ENCODE measurements at regions not wholly inside any gene's neighbourhood (a gene's known extent, or its start where the extent isn't known, plus 50 kb on each side); places are given as distances from the start of the nearest gene placed in this dataset.
"Not testable (repeated sequence)": the region's sequence is repeated elsewhere in the genome, so short reads cannot be mapped to it uniquely, and the experiment has no call there.

GRCh38 chr21:34272321-34272720 lies 91.5 kb upstream of the KCNE2 start:
- Histone ChIP-seq H3K27ac (ENCODE audit: low read length) (no peak overlapping the region), H3K4me3 (ENCODE audit: low read length) (no peak overlapping the region), H3K4me1 (ENCODE audit: control insufficient read depth, insufficient read depth, low read length) (no peaks in the 10 kb centered on the region), H3K9me3 (ENCODE audit: control insufficient read depth, low read length) (no peaks in the 10 kb centered on the region), H3K27me3 (ENCODE audit: control insufficient read depth, insufficient read depth) (no peaks in the 10 kb centered on the region)
- no peak for ATAC-seq
- intact Hi-C loops (cut with DNase I) = no loop called here
- DNase-seq = no peak
- WGBS = 85% methylated on average over 5 of the region's 5 CpGs

DNA sequence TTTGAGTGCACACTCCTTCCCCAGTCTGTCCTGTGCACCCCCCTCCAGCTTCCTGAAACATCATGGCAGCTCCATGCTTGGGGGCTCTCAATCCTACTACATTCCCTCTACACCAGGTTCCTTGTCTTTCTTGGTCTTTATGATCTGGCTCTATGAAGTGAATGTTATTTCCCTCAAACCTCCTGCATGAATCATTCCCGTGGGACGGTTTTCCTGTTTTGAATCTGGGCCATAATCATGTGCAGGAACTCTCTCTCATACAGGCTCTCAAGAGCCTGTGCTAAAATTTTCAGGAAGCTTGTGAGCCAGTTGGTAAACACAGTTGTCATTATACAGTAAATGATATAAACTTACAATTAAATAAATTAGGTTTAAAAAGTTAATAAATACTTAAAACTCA lies 89.8 kb upstream of the KCNE2 start:
- intact Hi-C loops (cut with DNase I) = no loop called here
- no peak for ATAC-seq
- H3K4me3 ChIP-seq (ENCODE audit: low read length) = no peak overlapping the region
- H3K27me3 ChIP-seq (ENCODE audit: control insufficient read depth, insufficient read depth) = no peaks in the 10 kb centered on the region
- H3K27ac ChIP-seq (ENCODE audit: low read length) = no peak overlapping the region
- WGBS = 51% methylated on average over 2 of the region's 2 CpGs
- no peaks in the 10 kb centered on the region for H3K4me1 ChIP-seq (ENCODE audit: control insufficient read depth, insufficient read depth, low read length)
- no peak for DNase-seq
- H3K9me3 ChIP-seq (ENCODE audit: control insufficient read depth, low read length) = no peaks in the 10 kb centered on the region

GRCh38 chr21:34276711-34277425 lies 86.9 kb upstream of the KCNE2 start:
- Histone ChIP-seq H3K4me3 (ENCODE audit: low read length) (no peak overlapping the region), H3K9me3 (ENCODE audit: control insufficient read depth, low read length) (no peaks in the 10 kb centered on the region), H3K27me3 (ENCODE audit: control insufficient read depth, insufficient read depth) (no peaks in the 10 kb centered on the region), H3K27ac (ENCODE audit: low read length) (no peak overlapping the region), H3K4me1 (ENCODE audit: control insufficient read depth, insufficient read depth, low read length) (peaks cover 3% of the 10 kb centered on the region)
- 65% methylated on average over 5 of the region's 5 CpGs for WGBS
- intact Hi-C loops (cut with DNase I) = no loop called here
- ATAC-seq (no peak), DNase-seq (no peak)

DNA sequence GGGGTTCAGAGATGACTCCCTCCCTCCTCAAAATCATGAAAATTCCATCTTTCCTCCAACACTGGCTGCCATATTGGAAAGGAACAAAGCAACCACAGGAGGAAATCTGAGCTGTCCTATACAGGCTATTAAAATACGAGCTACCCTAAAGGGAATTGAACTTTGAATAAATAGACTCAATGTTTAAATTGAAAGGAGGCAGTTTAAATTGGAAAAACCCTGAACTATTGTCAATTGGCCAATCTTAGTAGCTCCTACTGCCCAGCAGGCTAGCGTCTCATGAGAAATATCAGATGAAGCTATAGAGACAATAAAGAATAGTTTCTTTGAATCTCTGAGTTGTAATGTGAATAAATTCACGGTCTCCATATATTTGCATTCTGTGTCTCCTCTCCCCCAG lies 85.4 kb upstream of the KCNE2 start:
- DNase-seq (no peak), ATAC-seq (no peak)
- Histone ChIP-seq H3K9me3 (ENCODE audit: control insufficient read depth, low read length) (no peaks in the 10 kb centered on the region), H3K4me1 (ENCODE audit: control insufficient read depth, insufficient read depth, low read length) (peaks cover 3% of the 10 kb centered on the region), H3K27ac (ENCODE audit: low read length) (no peak overlapping the region), H3K27me3 (ENCODE audit: control insufficient read depth, insufficient read depth) (no peaks in the 10 kb centered on the region), H3K4me3 (ENCODE audit: low read length) (no peak overlapping the region)
- 93% methylated on average over 3 of the region's 3 CpGs for WGBS
- intact Hi-C loops (cut with DNase I) = no loop called here

GRCh38 chr21:34279285-34279684 lies 84.5 kb upstream of the KCNE2 start:
- 77% methylated on average over 6 of the region's 6 CpGs for whole genome bisulfite sequencing
- no peaks in the 10 kb centered on the region for H3K9me3 ChIP-seq (ENCODE audit: control insufficient read depth, low read length)
- intact Hi-C loops (cut with DNase I) = no loop called here

DNA sequence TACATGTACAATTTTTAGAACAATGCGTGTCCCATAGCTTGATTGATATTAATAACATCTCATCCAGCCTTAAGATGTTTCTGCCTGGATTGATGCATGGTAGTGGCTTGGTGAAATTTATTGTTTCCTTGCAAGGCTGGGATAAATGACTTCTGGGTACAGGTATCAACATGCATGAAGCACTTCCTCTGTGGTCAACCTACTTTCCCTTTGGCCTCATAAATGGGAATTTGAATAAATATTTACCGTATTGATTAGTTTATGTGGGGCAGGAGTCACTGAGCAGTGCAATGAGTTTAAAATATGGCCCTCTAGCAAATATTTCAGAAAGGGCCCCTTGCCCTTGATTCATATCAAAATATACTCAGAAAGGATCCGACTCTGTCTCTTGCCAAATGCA lies 83.9 kb upstream of the KCNE2 start:
- no peaks in the 10 kb centered on the region for H3K27me3 ChIP-seq (ENCODE audit: control insufficient read depth, insufficient read depth)
- no peaks in the 10 kb centered on the region for H3K9me3 ChIP-seq (ENCODE audit: control insufficient read depth, low read length)
- no peak for DNase-seq
- intact Hi-C loops (cut with DNase I) = no loop called here
- no peak overlapping the region for H3K4me3 ChIP-seq (ENCODE audit: low read length)
- H3K4me1 ChIP-seq (ENCODE audit: control insufficient read depth, insufficient read depth, low read length) = peaks cover 3% of the 10 kb centered on the region
- no peak overlapping the region for H3K27ac ChIP-seq (ENCODE audit: low read length)
- 69% methylated on average over 3 of the region's 3 CpGs for WGBS
- no peak for ATAC-seq

More at GRCh38 chr21:34279285-34279684, 84.5 kb upstream of the KCNE2 start:
- no peak overlapping the region for H3K27ac ChIP-seq (ENCODE audit: low read length)
- H3K4me3 ChIP-seq (ENCODE audit: low read length) = no peak overlapping the region
- H3K27me3 ChIP-seq (ENCODE audit: control insufficient read depth, insufficient read depth) = no peaks in the 10 kb centered on the region
- DNase-seq (no peak), ATAC-seq (no peak)
- H3K4me1 ChIP-seq (ENCODE audit: control insufficient read depth, insufficient read depth, low read length) = peaks cover 3% of the 10 kb centered on the region

DNA sequence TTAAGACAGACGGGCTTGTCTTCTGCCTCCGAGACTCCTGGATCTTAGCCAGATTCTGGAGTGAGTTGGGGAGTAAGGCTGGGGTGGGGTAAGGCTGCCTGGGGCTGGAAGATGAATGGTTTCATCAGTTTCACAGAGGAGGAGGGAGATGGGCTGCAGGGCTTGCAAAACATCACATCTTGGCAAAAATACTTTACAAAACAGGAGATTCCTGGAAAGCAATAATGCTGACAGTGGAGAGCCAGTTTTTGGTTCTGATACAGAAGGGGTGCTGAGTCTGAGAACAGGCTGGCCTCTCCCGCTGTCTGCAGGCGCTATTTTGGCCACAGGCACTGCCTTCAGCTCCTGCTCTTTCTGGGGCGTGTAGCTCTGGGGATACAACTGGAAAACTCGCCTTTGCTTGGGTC lies 83.4 kb upstream of the KCNE2 start:
- 56% methylated on average over 6 of the region's 6 CpGs for WGBS
- Histone ChIP-seq H3K27me3 (ENCODE audit: control insufficient read depth, insufficient read depth) (no peaks in the 10 kb centered on the region), H3K4me1 (ENCODE audit: control insufficient read depth, insufficient read depth, low read length) (peaks cover 3% of the 10 kb centered on the region), H3K27ac (ENCODE audit: low read length) (no peak overlapping the region), H3K4me3 (ENCODE audit: low read length) (no peak overlapping the region), H3K9me3 (ENCODE audit: control insufficient read depth, low read length) (no peaks in the 10 kb centered on the region)
- DNase-seq = peak; percentile 56 to 88 (median 80)
- ATAC-seq = peak; percentile 88 to 95
- intact Hi-C loops (cut with DNase I) = no loop called here

DNA sequence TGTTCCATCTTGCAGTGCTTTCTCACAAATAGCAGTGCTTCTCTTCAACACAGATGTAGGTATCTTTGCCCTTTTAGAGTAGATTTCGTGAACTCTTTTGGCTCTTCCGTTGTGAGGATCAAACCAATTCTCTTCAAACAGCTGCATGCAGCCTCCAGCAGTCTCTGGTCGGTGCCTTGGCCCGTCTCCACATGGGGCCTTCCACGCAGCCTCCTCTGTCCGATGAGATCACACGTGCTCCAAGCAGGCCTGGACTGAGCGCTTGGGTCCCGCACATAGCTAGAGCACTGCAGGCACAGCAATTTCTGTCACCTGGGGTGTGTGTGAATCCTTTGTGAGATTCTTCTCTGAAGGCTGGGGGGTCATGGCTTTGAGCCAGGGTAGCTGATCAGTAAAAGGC lies 82.8 kb upstream of the KCNE2 start:
- Histone ChIP-seq H3K27ac (ENCODE audit: low read length) (no peak overlapping the region), H3K4me3 (ENCODE audit: low read length) (no peak overlapping the region), H3K27me3 (ENCODE audit: control insufficient read depth, insufficient read depth) (no peaks in the 10 kb centered on the region), H3K4me1 (ENCODE audit: control insufficient read depth, insufficient read depth, low read length) (peaks cover 3% of the 10 kb centered on the region), H3K9me3 (ENCODE audit: control insufficient read depth, low read length) (no peaks in the 10 kb centered on the region)
- 67% methylated on average over 9 of the region's 9 CpGs for WGBS
- peak; percentile 52 to 60 for ATAC-seq
- peak; percentile 22 to 75 (median 71) for DNase-seq
- intact Hi-C loops (cut with DNase I) = no loop called here

- ATAC-seq (no peak), DNase-seq (no peak)
- no peaks in the 10 kb centered on the region for H3K9me3 ChIP-seq (ENCODE audit: control insufficient read depth, low read length)
- H3K27me3 ChIP-seq (ENCODE audit: control insufficient read depth, insufficient read depth) = no peaks in the 10 kb centered on the region
- intact Hi-C loops (cut with DNase I) = no loop called here
- WGBS = 62% methylated on average over 4 of the region's 4 CpGs
- H3K4me3 ChIP-seq (ENCODE audit: low read length) = no peak overlapping the region
- no peak overlapping the region for H3K27ac ChIP-seq (ENCODE audit: low read length)
- peaks cover 3% of the 10 kb centered on the region for H3K4me1 ChIP-seq (ENCODE audit: control insufficient read depth, insufficient read depth, low read length)
Measured at GRCh38 chr21:34282223-34282622, 81.6 kb upstream of the KCNE2 start.

DNA sequence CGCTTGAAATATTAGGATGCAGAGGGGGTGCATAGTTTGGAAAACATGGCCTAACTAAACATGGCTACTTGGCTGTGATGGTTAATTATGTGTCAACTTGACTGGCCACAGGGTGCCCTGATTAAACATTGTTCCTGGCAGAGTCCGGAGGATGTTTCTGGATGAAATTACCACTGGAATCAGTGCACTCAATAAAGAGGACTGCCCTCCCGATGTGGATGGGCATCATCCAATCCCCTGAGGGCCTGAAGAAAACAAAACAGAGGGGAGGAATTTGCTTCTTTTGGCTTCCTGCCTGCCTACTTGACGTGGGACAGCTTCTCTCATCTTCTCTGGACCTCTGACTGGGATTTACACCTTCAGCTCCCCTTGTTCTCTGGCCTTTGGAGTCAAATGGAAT lies 79.1 kb upstream of the KCNE2 start:
- intact Hi-C loops (cut with DNase I) = no loop called here
- no peak for DNase-seq
- Histone ChIP-seq H3K4me1 (ENCODE audit: control insufficient read depth, insufficient read depth, low read length) (peaks cover 3% of the 10 kb centered on the region), H3K4me3 (ENCODE audit: low read length) (no peak overlapping the region), H3K27me3 (ENCODE audit: control insufficient read depth, insufficient read depth) (no peaks in the 10 kb centered on the region), H3K9me3 (ENCODE audit: control insufficient read depth, low read length) (no peaks in the 10 kb centered on the region), H3K27ac (ENCODE audit: low read length) (no peak overlapping the region)
- no peak for ATAC-seq
- 55% methylated on average over 4 of the region's 4 CpGs for WGBS

DNA sequence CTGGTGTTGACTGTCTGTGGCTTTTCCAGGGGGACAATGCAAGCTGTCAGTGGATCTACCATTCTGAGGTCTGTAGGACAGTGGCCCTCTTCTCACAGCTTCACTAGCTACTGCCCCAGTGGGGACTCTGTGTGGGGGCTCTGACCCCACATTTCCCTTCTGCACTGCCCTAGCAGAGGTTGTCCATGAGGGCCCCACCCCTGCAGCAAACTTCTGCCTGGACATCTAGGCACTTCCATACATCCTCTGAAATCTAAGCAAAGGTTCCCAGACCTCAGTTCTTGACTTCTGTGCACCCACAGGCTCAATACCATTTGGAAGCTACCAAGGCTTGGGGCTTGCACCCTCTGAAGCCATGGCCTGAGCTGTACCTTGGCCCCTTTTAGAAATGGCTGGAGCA lies 75.8 kb upstream of the KCNE2 start:
- H3K9me3 ChIP-seq (ENCODE audit: control insufficient read depth, low read length); H3K27ac ChIP-seq (ENCODE audit: low read length); H3K4me3 ChIP-seq (ENCODE audit: low read length); H3K27me3 ChIP-seq (ENCODE audit: control insufficient read depth, insufficient read depth); ATAC-seq; H3K4me1 ChIP-seq (ENCODE audit: control insufficient read depth, insufficient read depth, low read length); DNase-seq; intact Hi-C loops (cut with DNase I): not testable (repeated sequence)

DNA sequence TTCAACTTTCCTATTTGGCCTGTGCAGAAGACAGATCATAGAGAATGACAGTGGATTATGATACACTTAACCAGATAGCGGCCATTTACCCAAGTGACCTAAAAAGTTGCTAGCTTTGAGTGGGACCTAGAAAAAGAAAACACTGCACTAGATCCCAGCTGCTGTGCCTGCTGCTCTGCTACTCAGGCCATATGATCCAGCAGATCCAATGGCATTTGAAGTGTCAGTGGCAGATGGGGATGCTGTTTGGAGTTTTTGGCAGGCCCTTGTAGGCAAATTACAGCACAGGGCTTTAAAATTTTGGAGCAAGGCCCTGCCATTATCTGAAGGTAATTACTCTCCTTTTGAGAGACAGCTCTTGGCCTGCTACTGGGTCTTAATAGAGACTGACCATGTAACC lies 74.0 kb upstream of the KCNE2 start:
- WGBS = 95% methylated on average over 1 of the region's 1 CpG

More for the DNA sequence above, 74.0 kb upstream of the KCNE2 start:
- H3K9me3 ChIP-seq (ENCODE audit: control insufficient read depth, low read length) = no peaks in the 10 kb centered on the region
- DNase-seq (no peak), ATAC-seq (no peak)
- intact Hi-C loops (cut with DNase I) = no loop called here
- H3K27me3 ChIP-seq (ENCODE audit: control insufficient read depth, insufficient read depth) = no peaks in the 10 kb centered on the region
- no peak overlapping the region for H3K27ac ChIP-seq (ENCODE audit: low read length)
- H3K4me1 ChIP-seq (ENCODE audit: control insufficient read depth, insufficient read depth, low read length) = no peaks in the 10 kb centered on the region
- no peak overlapping the region for H3K4me3 ChIP-seq (ENCODE audit: low read length)
